ENCODE measurements at regions not wholly inside any gene's neighbourhood (a gene's known extent, or its start where the extent isn't known, plus 50 kb on each side); places are given as distances from the start of the nearest gene placed in this dataset.

GRCh38 chr7:46675456-46675855 is 754.4 kb upstream of the IGFBP3 start (continued):
- TF ChIP-seq ELK1 (IDR thresholded peaks at IDR 0.05; ENCODE audit: low read depth, low read length) (no peak), KAT2A (conservative IDR thresholded peaks at IDR 0.05; ENCODE audit: control insufficient read depth, low read depth, low read length) (no peak), BMI1 (IDR thresholded peaks at IDR 0.05; ENCODE audit: borderline replicate concordance) (no peak), NBN (IDR thresholded peaks at IDR 0.05) (no peak), HDAC6 (IDR thresholded peaks at IDR 0.05; ENCODE audit: unreplicated experiment) (no peak)

GRCh38 chr7:46672861-46673260 is 751.8 kb upstream of the IGFBP3 start:
- ChIA-PET SMC1A (ENCODE audit: uncharacterized antibody, unreplicated experiment) (interaction anchor here (0.6 to 4.0 kb wide), 9 partner anchors 8 to 270 kb away, joined by 3 to 28 read pairs (median 5); no protein-coding TSS in a partner anchor), CTCF (interaction anchor here (1.6 to 2.1 kb wide), 2 partner anchors 10 kb away, joined by 5 to 8 read pairs; no protein-coding TSS in a partner anchor), RAD21 (ENCODE audit: unreplicated experiment) (interaction anchor here (1.1 to 1.8 kb wide), 3 partner anchors 10 to 21 kb away, joined by 4 to 7 read pairs (median 5); no protein-coding TSS in a partner anchor), POLR2A (interaction anchor here (0.7 to 2.6 kb wide), 4 partner anchors 8 to 13 kb away, joined by 3 to 16 read pairs (median 3); no protein-coding TSS in a partner anchor)
- H3K79me2 ChIP-seq (ENCODE audit: control insufficient read depth, insufficient read depth, low read length) = no peaks in the 10 kb centered on the region
- no peak overlapping the region for H3K9ac ChIP-seq (ENCODE audit: control insufficient read depth, insufficient read depth, low read length)
- no TSS peak for BruUV-seq (replicated peaks)
- H3K9me3 ChIP-seq (replicated peaks; ENCODE audit: control insufficient read depth, insufficient read depth, low read length) = no peaks in the 10 kb centered on the region
- no peaks in the 10 kb centered on the region for H3K4me1 ChIP-seq (ENCODE audit: control insufficient read depth, insufficient read depth, low read length)
- no peaks in the 10 kb centered on the region for H4K20me1 ChIP-seq (ENCODE audit: control insufficient read depth, insufficient read depth)
- intact Hi-C loops (cut with micrococcal nuclease; ENCODE audit: unreplicated experiment) = no loop called here
- no peak for FAIRE-seq
- in situ Hi-C loops (cut with MboI) = no loop called here
- ATAC-seq = no peak
- H2AFZ ChIP-seq (ENCODE audit: control insufficient read depth, low read depth, low read length) = no peak overlapping the region
- H3K36me3 ChIP-seq (ENCODE audit: control insufficient read depth in 2 of 2, insufficient read depth in 2 of 2, low read length in 1 of 2) = no peaks in the 10 kb centered on the region
- H3K27me3 ChIP-seq (replicated peaks in 1 of 2; ENCODE audit: control insufficient read depth in 2 of 2, insufficient read depth in 2 of 2, low read length in 1 of 2) = no peaks in the 10 kb centered on the region
- WGBS (ENCODE audit: insufficient coverage, insufficient replicate concordance, low lambda C conversion rate, missing lambda C conversion rate) = 31% methylated on average over 2 of the region's 2 CpGs
- no peak overlapping the region for H3K4me3 ChIP-seq
- TF ChIP-seq BACH1 (IDR thresholded peaks at IDR 0.05; ENCODE audit: borderline replicate concordance) (no peak), RUNX3 (IDR thresholded peaks at IDR 0.05; ENCODE audit: low read length) (no peak), CREB1 (IDR thresholded peaks at IDR 0.05; ENCODE audit: low read depth) (no peak), IKZF1 (conservative IDR thresholded peaks at IDR 0.05) (peak; percentile 40; the same call in 1 of the 2 replicates)
- DNase-seq (ENCODE audit: low read depth, low spot score) = no peak
- no peak overlapping the region for H3K4me2 ChIP-seq (ENCODE audit: control insufficient read depth, insufficient read depth)
- H3K27ac ChIP-seq (ENCODE audit: control insufficient read depth, insufficient read depth) = no peak overlapping the region
